ENCODE measurements at regions not wholly inside any gene's neighbourhood (a gene's known extent, or its start where the extent isn't known, plus 50 kb on each side); places are given as distances from the start of the nearest gene placed in this dataset.
"Not testable (repeated sequence)": the region's sequence is repeated elsewhere in the genome, so short reads cannot be mapped to it uniquely, and the experiment has no call there.

GRCh38 chr11:134497586-134497985, 85.5 kb upstream of the B3GAT1 start:
- Histone ChIP-seq H3K4me1 (ENCODE audit: low read length) (no peaks in the 10 kb centered on the region), H3K9ac (ENCODE audit: low read length) (no peak overlapping the region), H3K27me3 (ENCODE audit: low read depth, low read length) (no peaks in the 10 kb centered on the region), H3K4me3 (ENCODE audit: low read length) (no peak overlapping the region), H3K9me3 (ENCODE audit: insufficient read depth, low read length) (no peaks in the 10 kb centered on the region), H3K4me2 (ENCODE audit: low read length) (no peak overlapping the region), H3K27ac (ENCODE audit: low read length) (no peak overlapping the region), H3K36me3 (replicated peaks; ENCODE audit: low read depth, low read length) (no peaks in the 10 kb centered on the region), H2AFZ (ENCODE audit: low read depth, low read length) (no peak overlapping the region), H4K20me1 (ENCODE audit: insufficient read depth, low read length) (no peaks in the 10 kb centered on the region), H3K79me2 (ENCODE audit: low read length) (no peaks in the 10 kb centered on the region)
- TF ChIP-seq CTCF (IDR thresholded peaks at IDR 0.05; ENCODE audit: low read depth, low read length) (no peak), EZH2phosphoT487 (IDR thresholded peaks at IDR 0.05; ENCODE audit: low read depth) (no peak)

- not testable (repeated sequence) for H3K4me3 ChIP-seq (ENCODE audit: low read length)
Measured at GRCh38 chr11:134496058-134496457, 84.0 kb upstream of the B3GAT1 start.

GRCh38 chr11:134494395-134494794, 82.4 kb upstream of the B3GAT1 start:
- not testable (repeated sequence) for H3K4me1 ChIP-seq (ENCODE audit: low read length); H3K27me3 ChIP-seq (ENCODE audit: low read depth, low read length); H3K4me3 ChIP-seq (ENCODE audit: low read length); H3K36me3 ChIP-seq (replicated peaks; ENCODE audit: low read depth, low read length); H3K9ac ChIP-seq (ENCODE audit: low read length); H3K27ac ChIP-seq (ENCODE audit: low read length); H4K20me1 ChIP-seq (ENCODE audit: insufficient read depth, low read length); H2AFZ ChIP-seq (ENCODE audit: low read depth, low read length); H3K79me2 ChIP-seq (ENCODE audit: low read length); H3K4me2 ChIP-seq (ENCODE audit: low read length); H3K9me3 ChIP-seq (ENCODE audit: insufficient read depth, low read length)

More at GRCh38 chr11:134496058-134496457, 84.0 kb upstream of the B3GAT1 start:
- H3K4me1 ChIP-seq (ENCODE audit: low read length); H2AFZ ChIP-seq (ENCODE audit: low read depth, low read length); H3K4me2 ChIP-seq (ENCODE audit: low read length); H3K9me3 ChIP-seq (ENCODE audit: insufficient read depth, low read length); H3K79me2 ChIP-seq (ENCODE audit: low read length); H3K27me3 ChIP-seq (ENCODE audit: low read depth, low read length); H3K36me3 ChIP-seq (replicated peaks; ENCODE audit: low read depth, low read length); H4K20me1 ChIP-seq (ENCODE audit: insufficient read depth, low read length); H3K9ac ChIP-seq (ENCODE audit: low read length); H3K27ac ChIP-seq (ENCODE audit: low read length): not testable (repeated sequence)

- H3K9ac ChIP-seq (ENCODE audit: low read length); H3K4me1 ChIP-seq (ENCODE audit: low read length); H3K4me3 ChIP-seq (ENCODE audit: low read length): not testable (repeated sequence)
Measured at GRCh38 chr11:134492411-134492810, 80.4 kb upstream of the B3GAT1 start.

GRCh38 chr11:134489728-134490127, 77.7 kb upstream of the B3GAT1 start:
- no peak overlapping the region for H3K9ac ChIP-seq (ENCODE audit: low read length)
- no peak overlapping the region for H3K4me2 ChIP-seq (ENCODE audit: low read length)
- H2AFZ ChIP-seq (ENCODE audit: low read depth, low read length): no peak overlapping the region
- no peaks in the 10 kb centered on the region for H3K36me3 ChIP-seq (replicated peaks; ENCODE audit: low read depth, low read length)
- H4K20me1 ChIP-seq (ENCODE audit: insufficient read depth, low read length): no peaks in the 10 kb centered on the region
- no peak overlapping the region for H3K27ac ChIP-seq (ENCODE audit: low read length)
- no peaks in the 10 kb centered on the region for H3K4me1 ChIP-seq (ENCODE audit: low read length)
- no peak overlapping the region for H3K4me3 ChIP-seq (ENCODE audit: low read length)
- H3K27me3 ChIP-seq (ENCODE audit: low read depth, low read length): no peaks in the 10 kb centered on the region
- H3K9me3 ChIP-seq (ENCODE audit: insufficient read depth, low read length): no peaks in the 10 kb centered on the region
- no peak for TF ChIP-seq CTCF (IDR thresholded peaks at IDR 0.05; ENCODE audit: low read depth, low read length)
- no peak for TF ChIP-seq EZH2phosphoT487 (IDR thresholded peaks at IDR 0.05; ENCODE audit: low read depth)
- H3K79me2 ChIP-seq (ENCODE audit: low read length): no peaks in the 10 kb centered on the region

More at GRCh38 chr11:134492411-134492810, 80.4 kb upstream of the B3GAT1 start:
- not testable (repeated sequence) for H3K27ac ChIP-seq (ENCODE audit: low read length); H4K20me1 ChIP-seq (ENCODE audit: insufficient read depth, low read length); H3K36me3 ChIP-seq (replicated peaks; ENCODE audit: low read depth, low read length); H3K27me3 ChIP-seq (ENCODE audit: low read depth, low read length); H3K79me2 ChIP-seq (ENCODE audit: low read length); H2AFZ ChIP-seq (ENCODE audit: low read depth, low read length); H3K9me3 ChIP-seq (ENCODE audit: insufficient read depth, low read length); H3K4me2 ChIP-seq (ENCODE audit: low read length)

GRCh38 chr11:134488913-134489312, 76.9 kb upstream of the B3GAT1 start:
- Histone ChIP-seq H3K27ac (ENCODE audit: low read length) (no peak overlapping the region), H3K9ac (ENCODE audit: low read length) (no peak overlapping the region), H3K9me3 (ENCODE audit: insufficient read depth, low read length) (no peaks in the 10 kb centered on the region), H3K4me2 (ENCODE audit: low read length) (no peak overlapping the region), H3K4me3 (ENCODE audit: low read length) (no peak overlapping the region), H3K27me3 (ENCODE audit: low read depth, low read length) (no peaks in the 10 kb centered on the region), H3K4me1 (ENCODE audit: low read length) (no peaks in the 10 kb centered on the region), H3K79me2 (ENCODE audit: low read length) (no peaks in the 10 kb centered on the region), H4K20me1 (ENCODE audit: insufficient read depth, low read length) (no peaks in the 10 kb centered on the region), H3K36me3 (replicated peaks; ENCODE audit: low read depth, low read length) (no peaks in the 10 kb centered on the region), H2AFZ (ENCODE audit: low read depth, low read length) (no peak overlapping the region)
- TF ChIP-seq EZH2phosphoT487 (IDR thresholded peaks at IDR 0.05; ENCODE audit: low read depth) (no peak), CTCF (IDR thresholded peaks at IDR 0.05; ENCODE audit: low read depth, low read length) (no peak)
